ENCODE measurements at regions not wholly inside any gene's neighbourhood (a gene's known extent, or its start where the extent isn't known, plus 50 kb on each side); places are given as distances from the start of the nearest gene placed in this dataset.

- no peak for TF ChIP-seq CTCF (IDR thresholded peaks at IDR 0.05)
- no peak for TF ChIP-seq POLR2A (IDR thresholded peaks at IDR 0.05)
- TF ChIP-seq EP300 (IDR thresholded peaks at IDR 0.05): no peak
These were observed 1746.1 kb upstream of the PIK3C3 start for GRCh38 chr18:40208958-40209357.
